OCI-LY3 (cell line): ENCODE measurements at regions not wholly inside any gene's neighbourhood (a gene's known extent, or its start where the extent isn't known, plus 50 kb on each side); places are given as distances from the start of the nearest gene placed in this dataset.

Experiments
- EZH2phosphoT487 ChIP-seq: fragments of 200-600 bp; shearing (Covaris generic); IDR thresholded peaks from 2 replicates; pipeline ENCODE4 v1.6.1; 2018; ENCODE audit warnings: antibody characterized with exemption, mixed run types, low read depth
- TF ChIP-seq, protein P1 (sequence below): fragments of 200-600, 300-600 bp; sonication (generic); IDR thresholded peaks from 2 replicates; pipeline ENCODE4 v1.5.1; 2014; ENCODE audit warnings: antibody characterized with exemption, low read length, low read depth

DNA sequence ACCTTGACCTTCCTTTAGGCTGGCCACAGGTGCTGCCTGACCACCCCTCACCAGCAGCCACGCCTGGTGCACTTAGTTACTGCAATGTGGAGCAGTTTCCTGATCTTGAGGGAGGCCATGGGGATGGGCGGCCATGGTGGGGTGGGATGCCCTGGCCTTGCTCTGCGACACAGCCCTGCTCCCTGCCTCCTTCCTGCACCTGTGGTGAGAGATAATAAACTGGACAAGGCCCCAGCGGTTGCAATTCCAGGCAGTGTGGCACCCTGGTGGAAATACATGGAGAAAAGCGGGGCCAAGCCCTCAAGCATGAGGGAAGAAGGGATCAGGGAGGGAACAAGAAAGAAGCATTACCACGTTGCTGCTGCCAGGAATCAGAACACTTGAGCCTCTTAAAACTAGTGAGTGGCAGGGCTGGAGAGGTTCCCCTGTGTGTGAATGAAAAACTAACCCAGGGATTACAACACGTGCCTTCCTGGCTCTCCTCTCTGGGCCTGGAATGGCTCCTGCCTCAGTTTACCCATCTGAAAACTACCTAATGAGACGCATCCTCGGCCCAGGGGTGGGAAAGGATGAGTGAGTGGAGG is 213.2 kb downstream of the LY86 start:
- TF ChIP-seq, protein P1, sequence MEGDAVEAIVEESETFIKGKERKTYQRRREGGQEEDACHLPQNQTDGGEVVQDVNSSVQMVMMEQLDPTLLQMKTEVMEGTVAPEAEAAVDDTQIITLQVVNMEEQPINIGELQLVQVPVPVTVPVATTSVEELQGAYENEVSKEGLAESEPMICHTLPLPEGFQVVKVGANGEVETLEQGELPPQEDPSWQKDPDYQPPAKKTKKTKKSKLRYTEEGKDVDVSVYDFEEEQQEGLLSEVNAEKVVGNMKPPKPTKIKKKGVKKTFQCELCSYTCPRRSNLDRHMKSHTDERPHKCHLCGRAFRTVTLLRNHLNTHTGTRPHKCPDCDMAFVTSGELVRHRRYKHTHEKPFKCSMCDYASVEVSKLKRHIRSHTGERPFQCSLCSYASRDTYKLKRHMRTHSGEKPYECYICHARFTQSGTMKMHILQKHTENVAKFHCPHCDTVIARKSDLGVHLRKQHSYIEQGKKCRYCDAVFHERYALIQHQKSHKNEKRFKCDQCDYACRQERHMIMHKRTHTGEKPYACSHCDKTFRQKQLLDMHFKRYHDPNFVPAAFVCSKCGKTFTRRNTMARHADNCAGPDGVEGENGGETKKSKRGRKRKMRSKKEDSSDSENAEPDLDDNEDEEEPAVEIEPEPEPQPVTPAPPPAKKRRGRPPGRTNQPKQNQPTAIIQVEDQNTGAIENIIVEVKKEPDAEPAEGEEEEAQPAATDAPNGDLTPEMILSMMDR: no peak
- no peak for TF ChIP-seq EZH2phosphoT487
